ENCODE measurements at regions not wholly inside any gene's neighbourhood (a gene's known extent, or its start where the extent isn't known, plus 50 kb on each side); places are given as distances from the start of the nearest gene placed in this dataset.

DNA sequence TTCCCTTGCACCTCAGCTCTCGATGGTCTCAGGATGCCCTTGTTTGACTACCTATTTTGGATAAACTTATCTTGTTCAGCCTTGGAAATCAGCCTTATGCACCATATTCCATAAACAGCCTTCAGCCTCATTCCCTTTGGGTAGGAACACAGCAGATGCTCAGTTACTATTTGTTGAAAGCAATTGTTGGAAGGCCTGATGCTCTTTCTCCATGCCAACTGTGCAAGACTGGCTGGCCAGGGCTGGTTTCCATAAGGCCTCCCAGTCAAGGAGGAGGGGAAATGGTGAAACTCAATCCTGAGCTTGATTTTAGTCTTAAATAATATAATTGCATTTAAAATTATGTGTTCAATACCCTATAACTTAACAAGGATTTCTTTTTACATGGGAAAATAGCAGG is 121.1 kb upstream of the DEPDC1 start:
- Histone ChIP-seq H3K4me3 (ENCODE audit: low read length) (no peak overlapping the region), H3K9ac (ENCODE audit: low read length) (no peak overlapping the region), H3K27ac (ENCODE audit: low read depth, low read length) (no peak overlapping the region), H3K4me1 (ENCODE audit: control insufficient read depth, insufficient read depth, low read length) (no peaks in the 10 kb centered on the region), H3K27me3 (ENCODE audit: control insufficient read depth, insufficient read depth, low read length) (no peaks in the 10 kb centered on the region), H3K36me3 (ENCODE audit: control insufficient read depth, insufficient read depth, low read length) (no peaks in the 10 kb centered on the region)

DNA sequence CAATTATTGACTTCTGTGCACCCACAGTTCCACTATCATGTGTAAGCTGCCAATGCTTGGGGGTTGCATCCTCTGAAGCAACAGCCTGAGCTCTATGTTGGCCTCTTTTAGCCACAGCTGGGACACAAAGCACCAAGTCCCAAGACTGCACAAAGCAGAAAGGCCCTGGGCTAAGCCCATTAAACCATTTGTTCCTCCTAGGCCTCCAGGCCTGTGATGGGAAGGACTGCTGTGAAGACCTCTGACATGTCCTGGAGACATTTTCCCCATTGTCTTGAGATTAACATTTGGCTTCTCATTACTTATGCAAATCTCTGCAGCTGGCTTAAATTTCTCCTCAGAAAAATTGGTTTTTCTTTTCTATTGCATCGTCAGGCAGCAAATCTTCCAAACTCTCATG is 123.7 kb upstream of the DEPDC1 start:
- no peak overlapping the region for H3K4me3 ChIP-seq (ENCODE audit: low read length)
- H3K27ac ChIP-seq (ENCODE audit: low read depth, low read length) = no peak overlapping the region
- H3K36me3 ChIP-seq (ENCODE audit: control insufficient read depth, insufficient read depth, low read length) = no peaks in the 10 kb centered on the region
- no peak overlapping the region for H3K9ac ChIP-seq (ENCODE audit: low read length)
- H3K27me3 ChIP-seq (ENCODE audit: control insufficient read depth, insufficient read depth, low read length) = no peaks in the 10 kb centered on the region
- H3K4me1 ChIP-seq (ENCODE audit: control insufficient read depth, insufficient read depth, low read length) = no peaks in the 10 kb centered on the region

DNA sequence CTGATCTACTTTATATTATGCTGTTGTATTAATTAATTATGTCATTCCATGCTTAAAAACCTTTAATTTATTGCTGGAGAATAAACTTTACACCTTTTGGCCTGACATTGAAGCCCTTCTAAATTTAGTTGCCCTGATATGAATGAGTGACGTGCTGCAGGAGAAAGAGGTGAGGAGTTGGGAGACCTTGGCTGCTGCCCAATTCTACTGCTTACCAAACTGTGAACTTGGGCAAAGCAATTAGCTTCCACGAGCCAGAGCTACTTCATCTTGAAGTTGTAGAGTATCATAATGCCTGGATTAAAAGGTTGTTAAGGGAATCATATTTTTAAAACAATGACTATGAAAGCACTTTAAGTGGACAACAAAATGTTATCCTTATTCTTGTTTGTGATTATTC is 126.8 kb upstream of the DEPDC1 start:
- Histone ChIP-seq H3K9ac (ENCODE audit: low read length) (no peak overlapping the region), H3K27ac (ENCODE audit: low read depth, low read length) (no peak overlapping the region), H3K36me3 (ENCODE audit: control insufficient read depth, insufficient read depth, low read length) (no peaks in the 10 kb centered on the region), H3K4me3 (ENCODE audit: low read length) (no peak overlapping the region), H3K4me1 (ENCODE audit: control insufficient read depth, insufficient read depth, low read length) (no peaks in the 10 kb centered on the region), H3K27me3 (ENCODE audit: control insufficient read depth, insufficient read depth, low read length) (no peaks in the 10 kb centered on the region)

DNA sequence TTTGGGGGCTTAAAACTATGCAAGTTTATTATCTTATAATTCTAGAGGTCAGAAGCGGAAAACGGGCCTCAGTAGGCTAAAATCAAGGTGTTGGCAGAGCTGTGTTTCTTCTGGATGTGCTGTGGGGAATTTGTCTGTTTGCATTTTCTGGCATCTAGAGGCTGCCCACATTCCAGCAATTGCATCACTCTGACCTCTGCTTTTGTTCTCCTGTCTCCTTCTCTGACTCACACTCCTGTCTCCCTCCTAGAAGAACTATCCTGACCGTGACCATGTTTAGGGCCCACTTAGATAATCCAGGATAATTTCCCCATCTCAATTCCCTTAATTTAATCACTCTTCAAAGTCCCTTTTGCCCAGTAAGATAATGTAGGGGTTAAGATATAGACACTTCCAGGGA is 127.4 kb upstream of the DEPDC1 start:
- Histone ChIP-seq H3K27ac (ENCODE audit: low read depth, low read length) (no peak overlapping the region), H3K27me3 (ENCODE audit: control insufficient read depth, insufficient read depth, low read length) (no peaks in the 10 kb centered on the region), H3K4me1 (ENCODE audit: control insufficient read depth, insufficient read depth, low read length) (no peaks in the 10 kb centered on the region), H3K36me3 (ENCODE audit: control insufficient read depth, insufficient read depth, low read length) (no peaks in the 10 kb centered on the region), H3K4me3 (ENCODE audit: low read length) (no peak overlapping the region), H3K9ac (ENCODE audit: low read length) (no peak overlapping the region)

- no peaks in the 10 kb centered on the region for H3K27me3 ChIP-seq (ENCODE audit: control insufficient read depth, insufficient read depth, low read length)
Measured at GRCh38 chr1:68625624-68626023, 128.7 kb upstream of the DEPDC1 start.

GRCh38 chr1:68633141-68633919 is 136.4 kb upstream of the DEPDC1 start:
- no peak overlapping the region for H3K4me3 ChIP-seq (ENCODE audit: low read length)
- H3K9ac ChIP-seq (ENCODE audit: low read length) = no peak overlapping the region
- no peaks in the 10 kb centered on the region for H3K27me3 ChIP-seq (ENCODE audit: control insufficient read depth, insufficient read depth, low read length)
- no peaks in the 10 kb centered on the region for H3K36me3 ChIP-seq (ENCODE audit: control insufficient read depth, insufficient read depth, low read length)
- H3K27ac ChIP-seq (ENCODE audit: low read depth, low read length) = no peak overlapping the region
- H3K4me1 ChIP-seq (ENCODE audit: control insufficient read depth, insufficient read depth, low read length) = no peaks in the 10 kb centered on the region

More at GRCh38 chr1:68625624-68626023, 128.7 kb upstream of the DEPDC1 start:
- Histone ChIP-seq H3K9ac (ENCODE audit: low read length) (no peak overlapping the region), H3K36me3 (ENCODE audit: control insufficient read depth, insufficient read depth, low read length) (no peaks in the 10 kb centered on the region), H3K27ac (ENCODE audit: low read depth, low read length) (no peak overlapping the region), H3K4me3 (ENCODE audit: low read length) (no peak overlapping the region), H3K4me1 (ENCODE audit: control insufficient read depth, insufficient read depth, low read length) (no peaks in the 10 kb centered on the region)

- Histone ChIP-seq H3K27ac (ENCODE audit: low read depth, low read length) (no peak overlapping the region), H3K4me3 (ENCODE audit: low read length) (no peak overlapping the region), H3K36me3 (ENCODE audit: control insufficient read depth, insufficient read depth, low read length) (no peaks in the 10 kb centered on the region), H3K27me3 (ENCODE audit: control insufficient read depth, insufficient read depth, low read length) (no peaks in the 10 kb centered on the region), H3K9ac (ENCODE audit: low read length) (no peak overlapping the region), H3K4me1 (ENCODE audit: control insufficient read depth, insufficient read depth, low read length) (no peaks in the 10 kb centered on the region)
Measured at GRCh38 chr1:68644504-68644903, 147.6 kb upstream of the DEPDC1 start.

DNA sequence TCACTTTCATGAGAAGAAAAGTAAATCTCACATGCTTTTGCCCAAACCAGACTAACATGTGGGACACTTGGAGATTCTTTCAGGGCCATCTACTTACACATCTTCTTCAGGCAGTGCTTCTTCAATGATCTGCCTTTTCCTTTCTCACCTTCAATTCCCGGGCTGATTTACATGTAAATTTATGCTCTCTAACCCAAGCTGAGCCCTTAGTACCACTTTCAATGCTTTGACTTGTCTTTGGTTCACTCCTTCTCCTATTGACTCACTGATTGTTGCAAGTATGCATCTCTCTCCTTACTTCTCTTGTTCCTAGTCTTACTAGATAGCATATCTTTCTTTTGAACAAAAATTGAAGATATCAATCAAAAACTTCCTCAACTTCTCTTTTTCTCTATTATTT is 154.2 kb upstream of the DEPDC1 start:
- no peaks in the 10 kb centered on the region for H3K36me3 ChIP-seq (ENCODE audit: control insufficient read depth, insufficient read depth, low read length)
- H3K27ac ChIP-seq (ENCODE audit: low read depth, low read length) = no peak overlapping the region
- no peaks in the 10 kb centered on the region for H3K27me3 ChIP-seq (ENCODE audit: control insufficient read depth, insufficient read depth, low read length)
- H3K4me1 ChIP-seq (ENCODE audit: control insufficient read depth, insufficient read depth, low read length) = no peaks in the 10 kb centered on the region
- no peak overlapping the region for H3K4me3 ChIP-seq (ENCODE audit: low read length)
- no peak overlapping the region for H3K9ac ChIP-seq (ENCODE audit: low read length)

DNA sequence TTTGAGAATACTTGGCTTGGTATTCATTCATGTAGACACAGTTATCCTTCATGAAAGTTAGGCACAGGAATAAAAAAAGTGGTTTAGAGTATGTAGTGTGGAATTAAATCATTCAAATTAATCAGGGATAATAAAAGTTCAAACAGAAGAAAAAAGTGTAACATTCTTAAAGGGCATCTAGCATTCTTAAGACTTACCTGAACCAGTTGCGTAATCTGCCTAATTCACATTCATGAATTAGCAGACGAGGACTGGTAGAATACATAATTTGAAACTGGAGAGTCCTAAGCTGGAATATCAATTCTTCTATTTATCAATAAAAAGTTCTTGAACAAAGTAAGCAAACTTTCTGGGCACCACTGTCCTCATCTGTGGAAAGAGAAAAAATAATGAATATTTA is 157.0 kb upstream of the DEPDC1 start:
- H3K27me3 ChIP-seq (ENCODE audit: control insufficient read depth, insufficient read depth, low read length) = no peaks in the 10 kb centered on the region
- no peaks in the 10 kb centered on the region for H3K36me3 ChIP-seq (ENCODE audit: control insufficient read depth, insufficient read depth, low read length)

GRCh38 chr1:68673771-68674170 is 176.9 kb upstream of the DEPDC1 start:
- Histone ChIP-seq H3K9ac (ENCODE audit: low read length) (no peak overlapping the region), H3K4me1 (ENCODE audit: control insufficient read depth, insufficient read depth, low read length) (no peaks in the 10 kb centered on the region), H3K27ac (ENCODE audit: low read depth, low read length) (no peak overlapping the region), H3K27me3 (ENCODE audit: control insufficient read depth, insufficient read depth, low read length) (no peaks in the 10 kb centered on the region), H3K4me3 (ENCODE audit: low read length) (no peak overlapping the region), H3K36me3 (ENCODE audit: control insufficient read depth, insufficient read depth, low read length) (no peaks in the 10 kb centered on the region)

More for the DNA sequence above, 157.0 kb upstream of the DEPDC1 start:
- Histone ChIP-seq H3K4me1 (ENCODE audit: control insufficient read depth, insufficient read depth, low read length) (no peaks in the 10 kb centered on the region), H3K4me3 (ENCODE audit: low read length) (no peak overlapping the region), H3K27ac (ENCODE audit: low read depth, low read length) (no peak overlapping the region), H3K9ac (ENCODE audit: low read length) (no peak overlapping the region)

- no peak overlapping the region for H3K27ac ChIP-seq (ENCODE audit: low read depth, low read length)
- no peak overlapping the region for H3K9ac ChIP-seq (ENCODE audit: low read length)
- H3K4me3 ChIP-seq (ENCODE audit: low read length) = no peak overlapping the region
- no peaks in the 10 kb centered on the region for H3K4me1 ChIP-seq (ENCODE audit: control insufficient read depth, insufficient read depth, low read length)
- no peaks in the 10 kb centered on the region for H3K36me3 ChIP-seq (ENCODE audit: control insufficient read depth, insufficient read depth, low read length)
- no peaks in the 10 kb centered on the region for H3K27me3 ChIP-seq (ENCODE audit: control insufficient read depth, insufficient read depth, low read length)
Measured at GRCh38 chr1:68675336-68675735, 178.5 kb upstream of the DEPDC1 start.

GRCh38 chr1:68677684-68678351 is 180.9 kb upstream of the DEPDC1 start:
- no peaks in the 10 kb centered on the region for H3K36me3 ChIP-seq (ENCODE audit: control insufficient read depth, insufficient read depth, low read length)
- no peak overlapping the region for H3K27ac ChIP-seq (ENCODE audit: low read depth, low read length)
- H3K27me3 ChIP-seq (ENCODE audit: control insufficient read depth, insufficient read depth, low read length) = no peaks in the 10 kb centered on the region
- H3K4me3 ChIP-seq (ENCODE audit: low read length) = no peak overlapping the region
- H3K4me1 ChIP-seq (ENCODE audit: control insufficient read depth, insufficient read depth, low read length) = no peaks in the 10 kb centered on the region
- no peak overlapping the region for H3K9ac ChIP-seq (ENCODE audit: low read length)

- Histone ChIP-seq H3K27ac (ENCODE audit: low read depth, low read length) (no peak overlapping the region), H3K4me3 (ENCODE audit: low read length) (no peak overlapping the region), H3K4me1 (ENCODE audit: control insufficient read depth, insufficient read depth, low read length) (no peaks in the 10 kb centered on the region), H3K9ac (ENCODE audit: low read length) (no peak overlapping the region), H3K27me3 (ENCODE audit: control insufficient read depth, insufficient read depth, low read length) (no peaks in the 10 kb centered on the region), H3K36me3 (ENCODE audit: control insufficient read depth, insufficient read depth, low read length) (no peaks in the 10 kb centered on the region)
Measured at GRCh38 chr1:68696221-68696620, 199.3 kb upstream of the DEPDC1 start.
